HCT116 (cell line): ENCODE measurements at regions not wholly inside any gene's neighbourhood (a gene's known extent, or its start where the extent isn't known, plus 50 kb on each side); places are given as distances from the start of the nearest gene placed in this dataset.

Experiments
- ATAC-seq: fragments of 200-7000 bp; cut with Tn5 transposase; 2 replicates; pipeline ENCODE4 v1.9.1; 2020; ENCODE audit warnings: mild to moderate bottlenecking, moderate library complexity
- BruUV-seq: library from RNA; stranded (reverse); fragments of 400-500 nt; replicated peaks from 2 replicates; lab custom pipeline; 2021; lab: Mats Ljungman, UMichigan
- CTCF ChIA-PET: fragments of 300-600 bp; sonication (Branson Sonifier 250); formaldehyde crosslinking; loops from one replicate; lab custom pipeline; 2021; ENCODE audit warnings: antibody characterized with exemption; lab: Charles Lee
- POLR2A ChIA-PET: fragments of 300-600, 350-600 bp; sonication (Branson Sonifier 250); formaldehyde crosslinking; loops from one replicate; lab custom pipeline; 2021; ENCODE audit warnings: antibody characterized with exemption; lab: Charles Lee
- RAD21 ChIA-PET, 2 experiments: fragments of 300-600 bp; sonication (Branson Sonifier 250); formaldehyde crosslinking; loops; one replicate each; lab custom pipeline; 2023; ENCODE audit warnings: low total read pairs in 2 of 2; ENCODE audit not compliant: uncharacterized antibody in 2 of 2, unreplicated experiment in 2 of 2, low non-redundant PET in 1 of 2; lab: Charles Lee
- DNase-seq: peaks from one replicate; pipeline ENCODE4 v3.0.0-alpha.2; 2010; ENCODE audit warnings: low read depth, low spot score
- H2AFZ ChIP-seq: fragments of 200-600 bp; shearing (Covaris generic), sonication (generic); 2 replicates; pipeline ENCODE4 v1.6.1; 2017; ENCODE audit warnings: low read depth, mixed run types, mixed read lengths, antibody characterized with exemption, low read length; ENCODE audit not compliant: poor library complexity, severe bottlenecking
- H3K27ac ChIP-seq: 2 replicates; pipeline ENCODE4 v1.5.1; 2012; ENCODE audit warnings: low read depth, low read length
- H3K27me3 ChIP-seq: fragments of 200-600 bp; sonication (generic); 2 replicates; pipeline ENCODE4 v1.6.1; 2016; ENCODE audit warnings: mixed run types, low read length, mixed read lengths; ENCODE audit not compliant: insufficient read depth
- H3K36me3 ChIP-seq, 2 experiments: fragments of 200-500 bp in 1 of 2; fragments of 200-600 bp in 1 of 2; sonication (Bioruptor generic) in 1 of 2; sonication (generic) in 1 of 2; 2 replicates each; pipeline versions ENCODE4 v1.5.1 to v1.6.1; 2014 to 2016; ENCODE audit warnings: low read length in 2 of 2, inconsistent platforms in 1 of 2, mixed read lengths in 1 of 2, mixed run types in 1 of 2; ENCODE audit not compliant: insufficient read depth in 2 of 2, control insufficient read depth in 1 of 2
- H3K4me1 ChIP-seq, 2 experiments: fragments of 200-600 bp in 1 of 2; sonication (generic) in 1 of 2; 2 replicates each; pipeline versions ENCODE4 v1.5.1 to v1.6.1; 2012 to 2017; ENCODE audit warnings: low read length in 2 of 2, inconsistent platforms in 1 of 2, mild to moderate bottlenecking in 1 of 2, mixed read lengths in 1 of 2, mixed run types in 1 of 2, moderate library complexity in 1 of 2; ENCODE audit not compliant: insufficient read depth in 2 of 2, control insufficient read depth in 1 of 2
- H3K4me2 ChIP-seq: fragments of 200-600 bp; sonication (generic); 2 replicates; pipeline ENCODE4 v1.6.1; 2017; ENCODE audit warnings: mixed run types, low read length, mixed read lengths
- H3K4me3 ChIP-seq, 2 experiments: fragments of 200-600 bp in 1 of 2; sonication (generic) in 1 of 2; replicated peaks in 1 of 2; 2 replicates each; pipeline ENCODE4 v1.5.1; 2011 to 2016; ENCODE audit warnings: low read length in 2 of 2, control low read depth in 1 of 2, low read depth in 1 of 2, mild to moderate bottlenecking in 1 of 2, mixed read lengths in 1 of 2, mixed run types in 1 of 2
- H3K79me2 ChIP-seq: fragments of 200-600 bp; sonication (generic); 2 replicates; pipeline ENCODE4 v1.6.1; 2017; ENCODE audit warnings: mild to moderate bottlenecking, mixed run types, low read length, moderate library complexity, mixed read lengths; ENCODE audit not compliant: insufficient read depth
- H3K9ac ChIP-seq: fragments of 200-600 bp; sonication (generic); 2 replicates; pipeline ENCODE4 v1.6.1; 2016; ENCODE audit warnings: low read length, mixed read lengths
- H3K9me2 ChIP-seq: fragments of 200-600 bp; sonication (generic), shearing (Covaris generic); 2 replicates; pipeline ENCODE4 v1.6.1; 2017; ENCODE audit warnings: mixed run types, mild to moderate bottlenecking, moderate library complexity; ENCODE audit not compliant: insufficient read depth
- H3K9me3 ChIP-seq, 2 experiments: fragments of 200-500 bp in 1 of 2; fragments of 200-600 bp in 1 of 2; sonication (Bioruptor generic) in 1 of 2; sonication (generic) in 1 of 2; 2 replicates each; pipeline ENCODE4 v1.6.1; 2014 to 2017; ENCODE audit warnings: low read length in 2 of 2, mixed read lengths in 2 of 2, inconsistent platforms in 1 of 2, low read depth in 1 of 2, mild to moderate bottlenecking in 1 of 2, mixed run types in 1 of 2, moderate library complexity in 1 of 2; ENCODE audit not compliant: control insufficient read depth in 1 of 2, insufficient read depth in 1 of 2
- H4K20me1 ChIP-seq: fragments of 200-600 bp; sonication (generic), shearing (Covaris generic); 2 replicates; pipeline ENCODE4 v1.6.1; 2017; ENCODE audit warnings: mixed run types, mild to moderate bottlenecking, moderate library complexity; ENCODE audit not compliant: insufficient read depth
- CBX3 ChIP-seq: IDR thresholded peaks from 2 replicates; pipeline ENCODE4 v1.6.1; 2012; ENCODE audit warnings: low read depth
- CEBPB ChIP-seq: IDR thresholded peaks from 2 replicates; pipeline ENCODE4 v1.6.1; 2012; ENCODE audit warnings: low read depth
- EGR1 ChIP-seq: IDR thresholded peaks from 2 replicates; pipeline ENCODE4 v1.6.1; 2012; ENCODE audit warnings: low read depth
- ELF1 ChIP-seq: IDR thresholded peaks from 2 replicates; pipeline ENCODE4 v1.6.1; 2012; ENCODE audit warnings: low read depth, borderline replicate concordance
- EZH2 ChIP-seq: fragments of 200-600 bp; sonication (generic); IDR thresholded peaks from 2 replicates; pipeline ENCODE4 v1.6.1; 2017; ENCODE audit warnings: antibody characterized with exemption, mixed run types
- EZH2phosphoT487 ChIP-seq: fragments of 200-600 bp; IDR thresholded peaks from 2 replicates; pipeline ENCODE4 v1.6.1; 2018; ENCODE audit warnings: antibody characterized with exemption, borderline replicate concordance
- POLR2AphosphoS5 ChIP-seq: IDR thresholded peaks from 2 replicates; pipeline ENCODE4 v1.6.1; 2011; ENCODE audit warnings: mild to moderate bottlenecking, low read depth, low read length, moderate library complexity
- REST ChIP-seq: IDR thresholded peaks from 2 replicates; pipeline ENCODE4 v1.6.1; 2012; ENCODE audit warnings: low read depth
- SIN3A ChIP-seq: IDR thresholded peaks from 2 replicates; pipeline ENCODE4 v1.6.1; 2012; ENCODE audit warnings: low read depth
- SP1 ChIP-seq: IDR thresholded peaks from 2 replicates; pipeline ENCODE4 v1.6.1; 2012; ENCODE audit warnings: low read depth
- SRF ChIP-seq: IDR thresholded peaks from 2 replicates; pipeline ENCODE4 v1.6.1; 2012; ENCODE audit warnings: low read depth
- TCF7L2 ChIP-seq: IDR thresholded peaks from 2 replicates; pipeline ENCODE4 v1.7.0; 2011; ENCODE audit warnings: borderline replicate concordance, inconsistent platforms; ENCODE audit not compliant: insufficient read depth, insufficient read length; ENCODE audit errors: extremely low read depth
- ZFX ChIP-seq: fragments of 450-650 bp; IDR thresholded peaks from 2 replicates; pipeline ENCODE4 v1.6.1; 2017
- ZNF274 ChIP-seq: fragments of 200-500 bp; sonication (Bioruptor generic); IDR thresholded peaks from 2 replicates; pipeline ENCODE4 v1.6.1; 2014; ENCODE audit warnings: mild to moderate bottlenecking, low read depth, low read length, inconsistent platforms
- intact Hi-C: fragments of 100-400 bp; cut with micrococcal nuclease; formaldehyde crosslinking; loops from 2 replicates; pipeline ENCODE4 v1.10.0; 2022

- no peak for TF ChIP-seq CBX3
These were observed 320.8 kb upstream of the CCDC196 start (continued) for GRCh38 chr14:66165337-66165736.

GRCh38 chr14:66174453-66174891 lies 311.7 kb upstream of the CCDC196 start:
- Histone ChIP-seq H3K9me2 (no peaks in the 10 kb centered on the region), H2AFZ (no peak overlapping the region), H3K4me2 (no peak overlapping the region), H3K4me3 (no peak overlapping the region), H3K4me1 (no peaks in the 10 kb centered on the region), H3K9ac (no peak overlapping the region), H3K36me3 (no peaks in the 10 kb centered on the region), H3K27ac (no peak overlapping the region)
- ChIA-PET POLR2A (no interaction called here), RAD21 (no interaction called here)
- TF ChIP-seq REST (no peak), ZFX (no peak), EZH2 (no peak), EGR1 (no peak), EZH2phosphoT487 (no peak), ELF1 (no peak), SIN3A (no peak), SRF (no peak), POLR2AphosphoS5 (no peak), SP1 (no peak), ZNF274 (no peak), TCF7L2 (no peak), CEBPB (no peak)
- TF ChIP-seq, all 23 proteins: peak for 0
- CTCF ChIA-PET, result interaction anchor here (0.6 kb wide), 1 partner anchor 102 kb away, joined by 3 read pairs; no protein-coding TSS in a partner anchor
- Histone ChIP-seq H3K79me2 (no peaks in the 10 kb centered on the region), H3K27me3 (peaks cover 23% of the 10 kb centered on the region; the same call in 1 of the 2 replicates), H4K20me1 (no peaks in the 10 kb centered on the region), H3K9me3 (no peaks in the 10 kb centered on the region)
- intact Hi-C loops, result no loop called here
- DNase-seq, result no peak
- BruUV-seq, result no TSS peak
- ATAC-seq, result no peak
